Lung microvascular endothelial cell (primary cell): ENCODE measurements at regions not wholly inside any gene's neighbourhood (a gene's known extent, or its start where the extent isn't known, plus 50 kb on each side); places are given as distances from the start of the nearest gene placed in this dataset.
"Not testable (repeated sequence)": the region's sequence is repeated elsewhere in the genome, so short reads cannot be mapped to it uniquely, and the experiment has no call there.

ENCODE experiments used
- DNase-seq, 2 donors: peaks; one replicate each; pipeline versions ENCODE4 v3.0.0 to v3.0.0-alpha.2; 2010; ENCODE audit warnings: low read depth in 2 of 2

- no peak for DNase-seq
Observed at GRCh38 chr14:98931126-98931525, 340.9 kb downstream of the BCL11B start.

- DNase-seq, result no peak
Observed at GRCh38 chr14:98931911-98932310, 340.1 kb downstream of the BCL11B start.

GRCh38 chr14:98932431-98933325, 339.3 kb downstream of the BCL11B start:
- DNase-seq, result no peak

- not testable (repeated sequence) for DNase-seq
Observed at GRCh38 chr14:98934569-98934968, 337.4 kb downstream of the BCL11B start.

- no peak for DNase-seq
Observed at GRCh38 chr14:98935921-98936320, 336.1 kb downstream of the BCL11B start.

- DNase-seq, result no peak
Observed at GRCh38 chr14:98937021-98937420, 335.0 kb downstream of the BCL11B start.

- no peak for DNase-seq
Observed at GRCh38 chr14:98937712-98938505, 334.1 kb downstream of the BCL11B start.

GRCh38 chr14:98940693-98941437, 331.1 kb downstream of the BCL11B start:
- no peak for DNase-seq

- no peak for DNase-seq
Observed at GRCh38 chr14:98941481-98941880, 330.5 kb downstream of the BCL11B start.

- no peak for DNase-seq
Observed at GRCh38 chr14:98943907-98944306, 328.1 kb downstream of the BCL11B start.

- DNase-seq, result no peak
Observed at GRCh38 chr14:98944989-98945388, 327.0 kb downstream of the BCL11B start.

GRCh38 chr14:98945611-98946570, 326.1 kb downstream of the BCL11B start:
- DNase-seq, result no peak

- no peak for DNase-seq
Observed at GRCh38 chr14:98946940-98947339, 325.1 kb downstream of the BCL11B start.

GRCh38 chr14:98947911-98948595, 323.9 kb downstream of the BCL11B start:
- DNase-seq, result no peak

GRCh38 chr14:98949051-98949450, 322.9 kb downstream of the BCL11B start:
- no peak for DNase-seq

GRCh38 chr14:98949481-98950135, 322.4 kb downstream of the BCL11B start:
- no peak for DNase-seq

- DNase-seq, result no peak
Observed at GRCh38 chr14:98950353-98950895, 321.6 kb downstream of the BCL11B start.

- no peak for DNase-seq
Observed at GRCh38 chr14:98951031-98951430, 321.0 kb downstream of the BCL11B start.

GRCh38 chr14:98951521-98952152, 320.4 kb downstream of the BCL11B start:
- no peak for DNase-seq
